ENCODE measurements at regions not wholly inside any gene's neighbourhood (a gene's known extent, or its start where the extent isn't known, plus 50 kb on each side); places are given as distances from the start of the nearest gene placed in this dataset.

DNA sequence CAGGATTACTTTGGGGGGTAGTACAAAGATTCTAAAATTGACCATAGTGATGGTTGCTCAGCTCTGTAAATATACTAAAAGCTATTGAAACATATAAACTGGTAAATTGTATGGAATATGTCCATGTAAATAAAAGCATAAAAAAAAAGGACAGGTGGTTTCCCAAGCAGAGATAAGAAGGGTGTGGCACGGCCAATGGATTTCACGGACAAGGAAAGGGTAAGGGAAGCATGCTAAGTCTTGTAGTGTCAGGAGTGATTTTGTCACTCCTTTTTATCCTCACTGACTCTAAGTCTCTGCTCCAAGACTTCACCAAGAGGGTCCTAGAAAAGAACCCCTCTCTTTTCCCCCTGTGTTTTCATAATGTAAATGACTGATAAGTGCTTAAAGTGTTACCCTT is 229.2 kb downstream of the SPTSSA start:
- TF ChIP-seq, protein P1, sequence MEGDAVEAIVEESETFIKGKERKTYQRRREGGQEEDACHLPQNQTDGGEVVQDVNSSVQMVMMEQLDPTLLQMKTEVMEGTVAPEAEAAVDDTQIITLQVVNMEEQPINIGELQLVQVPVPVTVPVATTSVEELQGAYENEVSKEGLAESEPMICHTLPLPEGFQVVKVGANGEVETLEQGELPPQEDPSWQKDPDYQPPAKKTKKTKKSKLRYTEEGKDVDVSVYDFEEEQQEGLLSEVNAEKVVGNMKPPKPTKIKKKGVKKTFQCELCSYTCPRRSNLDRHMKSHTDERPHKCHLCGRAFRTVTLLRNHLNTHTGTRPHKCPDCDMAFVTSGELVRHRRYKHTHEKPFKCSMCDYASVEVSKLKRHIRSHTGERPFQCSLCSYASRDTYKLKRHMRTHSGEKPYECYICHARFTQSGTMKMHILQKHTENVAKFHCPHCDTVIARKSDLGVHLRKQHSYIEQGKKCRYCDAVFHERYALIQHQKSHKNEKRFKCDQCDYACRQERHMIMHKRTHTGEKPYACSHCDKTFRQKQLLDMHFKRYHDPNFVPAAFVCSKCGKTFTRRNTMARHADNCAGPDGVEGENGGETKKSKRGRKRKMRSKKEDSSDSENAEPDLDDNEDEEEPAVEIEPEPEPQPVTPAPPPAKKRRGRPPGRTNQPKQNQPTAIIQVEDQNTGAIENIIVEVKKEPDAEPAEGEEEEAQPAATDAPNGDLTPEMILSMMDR (IDR thresholded peaks at IDR 0.05 in 2 of 3, conservative IDR thresholded peaks at IDR 0.05 in 1 of 3; ENCODE audit: borderline replicate concordance in 1 of 3, insufficient read depth in 1 of 3, low read depth in 2 of 3, low read length in 2 of 3): no peak
- TF ChIP-seq POLR2A (IDR thresholded peaks at IDR 0.05; ENCODE audit: borderline replicate concordance, extremely low read depth, insufficient read depth, insufficient read length): no peak
- TF ChIP-seq EGR1 (IDR thresholded peaks at IDR 0.05; ENCODE audit: low read depth): no peak
- TF ChIP-seq TCF7L2 (IDR thresholded peaks at IDR 0.05; ENCODE audit: borderline replicate concordance, extremely low read depth, insufficient read depth, insufficient read length): no peak
- TF ChIP-seq CEBPB (IDR thresholded peaks at IDR 0.05; ENCODE audit: low read depth): no peak
- TF ChIP-seq EZH2phosphoT487 (IDR thresholded peaks at IDR 0.05; ENCODE audit: borderline replicate concordance): no peak
- TF ChIP-seq POLR2AphosphoS5 (IDR thresholded peaks at IDR 0.05; ENCODE audit: low read depth, low read length): no peak
- no peak for TF ChIP-seq ZNF274 (IDR thresholded peaks at IDR 0.05; ENCODE audit: low read depth, low read length)
- TF ChIP-seq, protein P2, sequence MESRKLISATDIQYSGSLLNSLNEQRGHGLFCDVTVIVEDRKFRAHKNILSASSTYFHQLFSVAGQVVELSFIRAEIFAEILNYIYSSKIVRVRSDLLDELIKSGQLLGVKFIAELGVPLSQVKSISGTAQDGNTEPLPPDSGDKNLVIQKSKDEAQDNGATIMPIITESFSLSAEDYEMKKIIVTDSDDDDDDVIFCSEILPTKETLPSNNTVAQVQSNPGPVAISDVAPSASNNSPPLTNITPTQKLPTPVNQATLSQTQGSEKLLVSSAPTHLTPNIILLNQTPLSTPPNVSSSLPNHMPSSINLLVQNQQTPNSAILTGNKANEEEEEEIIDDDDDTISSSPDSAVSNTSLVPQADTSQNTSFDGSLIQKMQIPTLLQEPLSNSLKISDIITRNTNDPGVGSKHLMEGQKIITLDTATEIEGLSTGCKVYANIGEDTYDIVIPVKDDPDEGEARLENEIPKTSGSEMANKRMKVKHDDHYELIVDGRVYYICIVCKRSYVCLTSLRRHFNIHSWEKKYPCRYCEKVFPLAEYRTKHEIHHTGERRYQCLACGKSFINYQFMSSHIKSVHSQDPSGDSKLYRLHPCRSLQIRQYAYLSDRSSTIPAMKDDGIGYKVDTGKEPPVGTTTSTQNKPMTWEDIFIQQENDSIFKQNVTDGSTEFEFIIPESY (IDR thresholded peaks at IDR 0.05; ENCODE audit: extremely low read depth, insufficient replicate concordance, low read length): no peak
- no peak for TF ChIP-seq SIN3A (IDR thresholded peaks at IDR 0.05; ENCODE audit: low read depth)
- TF ChIP-seq, protein P3, sequence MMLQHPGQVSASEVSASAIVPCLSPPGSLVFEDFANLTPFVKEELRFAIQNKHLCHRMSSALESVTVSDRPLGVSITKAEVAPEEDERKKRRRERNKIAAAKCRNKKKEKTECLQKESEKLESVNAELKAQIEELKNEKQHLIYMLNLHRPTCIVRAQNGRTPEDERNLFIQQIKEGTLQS (IDR thresholded peaks at IDR 0.05): no peak
- TF ChIP-seq CBX3 (IDR thresholded peaks at IDR 0.05; ENCODE audit: low read depth): no peak
- TF ChIP-seq, protein P4, sequence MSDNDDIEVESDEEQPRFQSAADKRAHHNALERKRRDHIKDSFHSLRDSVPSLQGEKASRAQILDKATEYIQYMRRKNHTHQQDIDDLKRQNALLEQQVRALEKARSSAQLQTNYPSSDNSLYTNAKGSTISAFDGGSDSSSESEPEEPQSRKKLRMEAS (IDR thresholded peaks at IDR 0.05): no peak
- no peak for TF ChIP-seq YY1 (IDR thresholded peaks at IDR 0.05; ENCODE audit: extremely low read depth, insufficient replicate concordance, low read depth, low read length)

Data from HCT116 (cell line).